NCI-H2081 (cell line): ENCODE measurements at regions not wholly inside any gene's neighbourhood (a gene's known extent, or its start where the extent isn't known, plus 50 kb on each side); places are given as distances from the start of the nearest gene placed in this dataset.

Source experiments
- DNase-seq, 2 experiments: peaks; one replicate each; lab custom pipeline; 2025; lab: John Stamatoyannopoulos, UW

GRCh38 chr2:41955316-41956043 lies 92.3 kb upstream of the PKDCC start:
- no peak for DNase-seq

- DNase-seq = no peak
Observed at GRCh38 chr2:41957431-41957830, 90.4 kb upstream of the PKDCC start.

- DNase-seq = no peak
Observed at GRCh38 chr2:41958251-41958650, 89.6 kb upstream of the PKDCC start.

GRCh38 chr2:41958775-41959174 lies 89.0 kb upstream of the PKDCC start:
- no peak for DNase-seq

GRCh38 chr2:41959760-41960159 lies 88.1 kb upstream of the PKDCC start:
- no peak for DNase-seq

GRCh38 chr2:41962922-41963622 lies 84.7 kb upstream of the PKDCC start:
- no peak for DNase-seq

GRCh38 chr2:41963661-41964525 lies 83.9 kb upstream of the PKDCC start:
- DNase-seq = peak in 1 of 2 experiments; percentile 40

GRCh38 chr2:41965173-41965908 lies 82.5 kb upstream of the PKDCC start:
- no peak for DNase-seq

- DNase-seq = no peak
Observed at GRCh38 chr2:41965909-41966295, 81.9 kb upstream of the PKDCC start.

GRCh38 chr2:41966431-41966893 lies 81.4 kb upstream of the PKDCC start:
- DNase-seq = peak; percentile 30 to 55

- no peak for DNase-seq
Observed at GRCh38 chr2:41966920-41967319, 80.9 kb upstream of the PKDCC start.

GRCh38 chr2:41967476-41968181 lies 80.2 kb upstream of the PKDCC start:
- DNase-seq = no peak

GRCh38 chr2:41968182-41968578 lies 79.6 kb upstream of the PKDCC start:
- no peak for DNase-seq

- no peak for DNase-seq
Observed at GRCh38 chr2:41970988-41971660, 76.7 kb upstream of the PKDCC start.

GRCh38 chr2:41972179-41972578 lies 75.6 kb upstream of the PKDCC start:
- no peak for DNase-seq

- no peak for DNase-seq
Observed at GRCh38 chr2:41972819-41973218, 75.0 kb upstream of the PKDCC start.

GRCh38 chr2:41973871-41974270 lies 74.0 kb upstream of the PKDCC start:
- DNase-seq = no peak

GRCh38 chr2:41981417-41981816 lies 66.4 kb upstream of the PKDCC start:
- DNase-seq = no peak

- no peak for DNase-seq
Observed at GRCh38 chr2:41985573-41986095, 62.2 kb upstream of the PKDCC start.

- DNase-seq = no peak
Observed at GRCh38 chr2:41989501-41990180, 58.2 kb upstream of the PKDCC start.
